ENCODE measurements at regions not wholly inside any gene's neighbourhood (a gene's known extent, or its start where the extent isn't known, plus 50 kb on each side); places are given as distances from the start of the nearest gene placed in this dataset.
"Not testable (repeated sequence)": the region's sequence is repeated elsewhere in the genome, so short reads cannot be mapped to it uniquely, and the experiment has no call there.

DNA sequence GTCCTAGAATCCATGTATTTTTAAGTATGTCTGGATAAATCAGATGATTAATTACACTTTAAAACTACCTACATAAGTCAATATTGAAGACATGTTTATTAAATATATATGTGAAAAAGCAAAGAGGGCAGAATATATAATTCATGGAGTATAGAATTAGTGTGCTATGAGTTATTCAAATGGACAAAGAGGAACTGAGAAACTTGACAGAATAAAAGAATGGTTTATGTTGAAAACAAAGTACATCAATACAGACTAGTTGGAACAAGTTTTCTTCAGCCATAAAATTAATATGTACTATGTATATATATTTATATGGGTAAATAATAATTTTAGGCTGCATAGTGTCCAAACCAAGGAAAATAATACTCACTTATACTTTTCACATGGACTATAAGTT lies 173.5 kb downstream of the NPFFR2 start:
- FAIRE-seq (no peak), DNase-seq (ENCODE audit: insufficient read length, low spot score) (no peak)
- TF ChIP-seq SPI1 (IDR thresholded peaks at IDR 0.05; ENCODE audit: low read depth, low read length) = peak; percentile 67; the same call in 1 of the 2 replicates
- TF ChIP-seq PAX5 (IDR thresholded peaks at IDR 0.05; ENCODE audit: insufficient read depth, low read length, severe bottlenecking) = no peak
- TF ChIP-seq TAF1 (IDR thresholded peaks at IDR 0.05; ENCODE audit: low read depth, low read length) = no peak

GRCh38 chr4:72205831-72206230 lies 174.0 kb downstream of the NPFFR2 start:
- FAIRE-seq = no peak
- TF ChIP-seq POLR2AphosphoS5 (IDR thresholded peaks at IDR 0.05; ENCODE audit: low read depth, low read length) = no peak
- no peak for TF ChIP-seq PAX5 (IDR thresholded peaks at IDR 0.05; ENCODE audit: insufficient read depth, low read length, severe bottlenecking)
- TF ChIP-seq TAF1 (IDR thresholded peaks at IDR 0.05; ENCODE audit: low read depth, low read length) = no peak
- no peak for TF ChIP-seq POU2F2 (IDR thresholded peaks at IDR 0.05; ENCODE audit: low read depth, low read length)
- DNase-seq (ENCODE audit: insufficient read length, low spot score) = no peak

GRCh38 chr4:72207196-72207595 lies 175.4 kb downstream of the NPFFR2 start:
- DNase-seq (ENCODE audit: insufficient read length, low spot score) = no peak
- FAIRE-seq = no peak
- no peak for TF ChIP-seq PAX5 (IDR thresholded peaks at IDR 0.05; ENCODE audit: insufficient read depth, low read length, severe bottlenecking)
- TF ChIP-seq POLR2AphosphoS5 (IDR thresholded peaks at IDR 0.05; ENCODE audit: low read depth, low read length) = no peak
- TF ChIP-seq POLR2A (IDR thresholded peaks at IDR 0.05; ENCODE audit: low read depth, low read length) = no peak
- TF ChIP-seq SPI1 (IDR thresholded peaks at IDR 0.05; ENCODE audit: low read depth, low read length) = no peak
- no peak for TF ChIP-seq POU2F2 (IDR thresholded peaks at IDR 0.05; ENCODE audit: low read depth, low read length)
- no peak for TF ChIP-seq TAF1 (IDR thresholded peaks at IDR 0.05; ENCODE audit: low read depth, low read length)

DNA sequence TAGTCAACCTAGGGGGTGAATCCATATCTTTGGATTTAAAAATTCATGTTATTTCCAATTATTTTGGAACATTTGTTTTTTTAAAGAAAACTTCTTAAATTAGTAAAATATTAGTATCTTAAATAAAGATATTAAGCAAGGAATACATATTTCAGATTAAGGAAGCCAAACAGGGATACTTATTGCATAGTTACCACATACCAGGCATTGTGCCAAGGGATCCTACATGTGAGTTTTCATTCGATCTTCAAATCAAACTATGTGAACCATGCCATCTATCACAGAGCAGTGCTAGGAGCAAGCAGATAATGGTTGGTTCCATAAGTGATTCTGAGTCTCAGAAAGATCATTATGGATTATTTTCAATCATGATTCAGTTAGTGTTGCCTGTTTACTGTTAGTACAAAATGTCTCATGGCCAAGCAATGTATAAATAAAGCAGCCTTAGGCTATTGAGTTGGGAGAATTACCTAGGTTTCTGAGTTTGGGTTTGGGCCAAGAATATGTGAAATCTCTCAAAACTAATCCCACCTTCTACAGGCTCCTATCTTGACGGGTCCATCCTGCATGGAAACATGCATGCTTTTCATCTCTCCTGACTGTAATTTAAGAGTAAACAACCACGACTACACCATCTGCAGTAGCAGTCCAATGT lies 176.7 kb downstream of the NPFFR2 start:
- no peak for DNase-seq (ENCODE audit: insufficient read length, low spot score)
- TF ChIP-seq TAF1 (IDR thresholded peaks at IDR 0.05; ENCODE audit: low read depth, low read length) (no peak), PAX5 (IDR thresholded peaks at IDR 0.05; ENCODE audit: insufficient read depth, low read length, severe bottlenecking) (no peak), POLR2A (IDR thresholded peaks at IDR 0.05; ENCODE audit: low read depth, low read length) (no peak), SPI1 (IDR thresholded peaks at IDR 0.05; ENCODE audit: low read depth, low read length) (no peak)
- FAIRE-seq = no peak

DNA sequence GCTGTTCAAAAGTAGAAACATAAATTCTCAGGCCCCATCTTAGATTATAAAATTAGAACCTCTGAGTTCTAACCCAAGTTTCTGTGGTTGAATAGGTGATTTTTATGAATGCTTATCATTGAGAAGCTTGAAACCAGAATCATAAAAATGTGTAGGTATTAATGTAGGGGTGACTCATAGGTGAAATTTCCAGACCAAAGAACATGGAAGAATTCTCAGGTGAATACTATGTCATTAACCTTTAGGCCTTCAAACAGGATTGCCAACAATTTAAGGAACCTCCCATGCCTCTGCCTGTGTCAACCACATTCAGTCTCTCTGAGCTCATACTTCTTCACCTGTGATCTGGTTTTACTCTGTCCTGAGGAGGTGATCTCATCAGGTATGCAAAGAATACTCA lies 177.8 kb downstream of the NPFFR2 start:
- FAIRE-seq = no peak
- DNase-seq (ENCODE audit: insufficient read length, low spot score) = no peak
- TF ChIP-seq SPI1 (IDR thresholded peaks at IDR 0.05; ENCODE audit: low read depth, low read length) (no peak), POLR2AphosphoS5 (IDR thresholded peaks at IDR 0.05; ENCODE audit: low read depth, low read length) (no peak), TAF1 (IDR thresholded peaks at IDR 0.05; ENCODE audit: low read depth, low read length) (no peak), POU2F2 (IDR thresholded peaks at IDR 0.05; ENCODE audit: low read depth, low read length) (no peak), POLR2A (IDR thresholded peaks at IDR 0.05; ENCODE audit: low read depth, low read length) (no peak), PAX5 (IDR thresholded peaks at IDR 0.05; ENCODE audit: insufficient read depth, low read length, severe bottlenecking) (no peak)

DNA sequence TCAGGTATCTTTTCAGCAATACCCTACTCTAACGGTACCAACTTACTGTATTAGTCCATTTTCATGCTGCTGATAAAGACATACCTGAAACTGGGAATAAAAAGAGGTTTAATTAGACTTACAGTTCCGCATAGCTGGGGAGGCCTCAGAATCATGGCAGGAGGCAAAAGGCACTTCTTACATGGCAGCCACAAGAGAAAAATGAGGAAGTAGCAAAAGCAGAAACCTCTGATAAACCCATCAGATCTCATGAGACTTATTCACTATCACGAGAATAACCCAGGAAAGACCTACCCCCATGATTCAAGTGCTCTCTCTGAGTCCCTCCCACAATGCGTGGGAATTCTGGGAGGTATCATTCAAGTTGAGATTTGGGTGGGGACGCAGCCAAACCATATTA lies 182.0 kb downstream of the NPFFR2 start:
- not testable (repeated sequence) for DNase-seq (ENCODE audit: insufficient read length, low spot score); FAIRE-seq

DNA sequence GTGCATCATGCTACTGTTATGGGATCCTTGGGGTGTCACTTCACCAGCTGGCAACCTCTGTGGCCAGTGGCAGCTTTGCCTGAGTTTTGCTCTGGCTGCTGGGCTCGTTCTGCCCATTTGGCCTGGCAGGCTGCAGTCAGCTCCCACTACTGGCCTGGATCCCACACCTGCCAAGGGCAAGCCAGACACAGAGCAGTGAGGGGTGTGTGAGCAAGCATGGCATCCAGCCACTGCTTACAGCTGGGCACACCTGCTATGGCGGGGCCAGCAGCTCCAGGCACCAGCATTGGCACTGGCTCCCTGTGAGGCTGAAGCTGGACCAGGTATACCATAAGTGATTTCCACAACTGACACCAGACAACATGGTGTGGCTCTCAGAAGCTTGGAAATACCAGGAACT lies 183.4 kb downstream of the NPFFR2 start:
- TF ChIP-seq PAX5 (IDR thresholded peaks at IDR 0.05; ENCODE audit: insufficient read depth, low read length, severe bottlenecking) (no peak), POU2F2 (IDR thresholded peaks at IDR 0.05; ENCODE audit: low read depth, low read length) (no peak), SPI1 (IDR thresholded peaks at IDR 0.05; ENCODE audit: low read depth, low read length) (no peak), POLR2AphosphoS5 (IDR thresholded peaks at IDR 0.05; ENCODE audit: low read depth, low read length) (no peak), TAF1 (IDR thresholded peaks at IDR 0.05; ENCODE audit: low read depth, low read length) (no peak), POLR2A (IDR thresholded peaks at IDR 0.05; ENCODE audit: low read depth, low read length) (no peak)
- DNase-seq (ENCODE audit: insufficient read length, low spot score) (no peak), FAIRE-seq (no peak)

DNA sequence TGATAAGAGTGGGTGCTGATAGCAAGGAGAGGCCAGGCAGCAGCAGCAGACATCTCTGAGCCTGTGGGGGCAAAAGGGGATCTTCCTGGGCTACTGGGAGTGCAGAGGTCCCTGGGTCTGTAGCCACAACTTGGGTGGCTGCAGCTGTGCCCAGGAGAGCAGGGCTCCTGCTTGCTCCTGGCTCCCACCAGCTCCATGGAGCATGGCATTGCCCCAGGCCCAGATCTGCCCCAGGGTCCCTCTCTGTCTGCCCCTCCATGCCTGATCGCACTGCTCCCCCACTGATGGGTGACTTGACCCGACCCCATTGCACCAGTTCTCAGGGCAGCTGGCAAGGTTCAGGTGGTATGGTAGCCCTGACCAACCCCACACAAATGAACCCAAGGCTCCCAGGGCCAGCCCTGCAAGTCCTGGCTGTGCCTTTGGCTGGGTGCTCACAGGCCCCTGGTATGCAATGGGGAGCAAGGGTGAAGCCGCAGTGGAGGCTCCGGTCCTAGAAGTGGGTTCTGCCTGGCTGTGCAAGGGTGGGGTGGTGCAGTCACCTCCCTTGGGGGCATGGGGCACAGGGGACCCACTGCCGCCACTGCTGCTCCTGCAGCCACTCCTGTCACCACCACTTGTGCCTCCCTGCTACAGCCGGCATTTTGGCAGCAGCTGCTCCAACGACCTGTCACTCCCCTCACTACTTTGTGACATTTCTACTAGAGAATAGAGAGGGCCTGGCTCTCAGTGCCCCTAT lies 184.9 kb downstream of the NPFFR2 start:
- no peak for DNase-seq (ENCODE audit: insufficient read length, low spot score)
- FAIRE-seq = no peak
- TF ChIP-seq POLR2A (IDR thresholded peaks at IDR 0.05; ENCODE audit: low read depth, low read length) (no peak), SPI1 (IDR thresholded peaks at IDR 0.05; ENCODE audit: low read depth, low read length) (no peak), PAX5 (IDR thresholded peaks at IDR 0.05; ENCODE audit: insufficient read depth, low read length, severe bottlenecking) (no peak)

GRCh38 chr4:72218953-72219352 lies 187.2 kb downstream of the NPFFR2 start:
- TF ChIP-seq POLR2A (IDR thresholded peaks at IDR 0.05; ENCODE audit: low read depth, low read length) (no peak), POU2F2 (IDR thresholded peaks at IDR 0.05; ENCODE audit: low read depth, low read length) (no peak), POLR2AphosphoS5 (IDR thresholded peaks at IDR 0.05; ENCODE audit: low read depth, low read length) (no peak), PAX5 (IDR thresholded peaks at IDR 0.05; ENCODE audit: insufficient read depth, low read length, severe bottlenecking) (no peak), SPI1 (IDR thresholded peaks at IDR 0.05; ENCODE audit: low read depth, low read length) (no peak), TAF1 (IDR thresholded peaks at IDR 0.05; ENCODE audit: low read depth, low read length) (no peak)
- no peak for DNase-seq (ENCODE audit: insufficient read length, low spot score)
- FAIRE-seq = no peak
